ENCODE measurements at regions not wholly inside any gene's neighbourhood (a gene's known extent, or its start where the extent isn't known, plus 50 kb on each side); places are given as distances from the start of the nearest gene placed in this dataset.

GRCh38 chr6:90809035-90809434, 222.2 kb upstream of the MAP3K7 start:
- ATAC-seq: no peak
- TF ChIP-seq POLR2A (IDR thresholded peaks at IDR 0.05) (no peak), CTCF (IDR thresholded peaks at IDR 0.05) (no peak)
- H3K27me3 ChIP-seq: no peaks in the 10 kb centered on the region
- peaks cover 0 to 7% (median 0%) of the 10 kb centered on the region in 12 donors for H3K9me3 ChIP-seq
- H3K36me3 ChIP-seq: no peaks in the 10 kb centered on the region
- H3K4me1 ChIP-seq: no peaks in the 10 kb centered on the region
- DNase-seq: no peak
- 77 to 81% (median 79%) methylated on average over 4 of the region's 4 CpGs for WGBS, 4 donors
- no peak overlapping the region for H3K4me3 ChIP-seq
- intact Hi-C loops (cut with DNase I): no loop called here
- no peak overlapping the region for H3K27ac ChIP-seq

DNA sequence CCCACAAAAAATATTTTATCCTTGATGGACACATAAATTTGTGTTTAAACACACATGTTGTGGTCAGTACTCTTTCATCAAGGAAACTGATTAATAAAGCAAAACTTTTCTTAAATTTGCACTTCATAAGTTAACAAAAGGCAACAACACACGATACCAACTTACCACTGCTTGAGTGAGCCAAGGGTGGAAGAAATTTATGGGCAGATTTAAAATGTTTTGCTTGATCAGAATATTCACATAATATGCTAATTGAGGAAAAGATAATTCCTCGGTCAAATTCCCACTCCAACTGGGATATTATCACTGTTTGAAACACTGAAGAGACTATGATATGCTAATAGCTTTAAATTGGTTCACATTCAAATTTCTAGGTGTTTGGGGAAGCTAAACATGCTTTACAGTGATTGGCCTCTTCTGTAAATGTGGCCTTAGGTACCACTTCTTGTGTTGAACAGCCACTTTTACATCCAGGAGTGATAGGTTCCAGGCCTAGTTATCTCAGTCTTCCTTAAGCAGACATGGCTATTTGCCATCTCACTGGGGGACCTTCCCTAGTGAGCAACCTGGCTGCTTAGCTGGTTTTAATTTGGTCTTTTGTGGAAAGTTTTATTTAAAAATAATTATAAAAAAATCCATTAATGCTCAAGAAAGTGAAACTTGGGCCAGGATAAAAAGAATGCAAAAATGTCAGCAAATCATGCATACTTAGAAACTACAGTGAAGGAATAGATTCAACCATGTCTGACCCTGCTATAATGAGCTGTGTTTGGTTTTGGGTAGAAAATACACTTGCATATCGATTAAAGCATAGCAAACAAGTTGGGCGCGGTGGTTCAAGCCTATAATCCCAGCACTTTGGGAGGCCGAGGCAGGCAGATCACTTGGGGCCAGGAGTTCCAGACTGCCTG, 221.2 kb upstream of the MAP3K7 start:
- WGBS, 4 donors: 74 to 76% (median 75%) methylated on average over 6 of the region's 6 CpGs
- no peak for ATAC-seq
- Histone ChIP-seq H3K9me3 (no peaks in the 10 kb centered on the region), H3K4me1 (no peaks in the 10 kb centered on the region), H3K27ac (no peak overlapping the region), H3K36me3 (no peaks in the 10 kb centered on the region), H3K4me3 (no peak overlapping the region), H3K27me3 (no peaks in the 10 kb centered on the region)
- DNase-seq: no peak
- intact Hi-C loops (cut with DNase I): no loop called here
- TF ChIP-seq CTCF (IDR thresholded peaks at IDR 0.05) (no peak), POLR2A (IDR thresholded peaks at IDR 0.05) (no peak)

DNA sequence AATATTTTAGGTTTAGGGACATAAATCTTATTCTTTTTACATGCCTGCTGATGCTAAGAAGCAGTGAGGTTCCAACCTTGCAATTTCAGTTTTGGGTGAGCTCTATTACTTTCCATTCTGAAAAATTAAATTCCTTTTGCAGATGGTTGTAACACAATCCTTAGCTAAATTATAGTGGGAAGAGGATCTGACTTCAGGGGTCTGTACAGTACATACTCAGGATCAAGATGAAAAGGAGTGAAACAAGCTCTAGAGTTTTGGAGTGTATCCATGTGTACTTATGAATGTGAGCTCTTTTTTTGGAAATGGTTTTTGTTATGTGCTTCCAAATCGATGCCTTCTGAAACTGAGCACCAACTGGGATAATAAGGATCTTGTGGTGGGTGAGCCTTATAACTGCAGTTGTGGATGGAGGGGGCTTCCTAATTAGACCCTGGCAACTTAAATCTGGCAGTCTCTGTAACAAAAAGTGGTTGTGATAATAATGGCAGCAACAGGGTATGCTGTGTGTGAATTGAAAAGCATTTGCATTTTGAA, 218.8 kb upstream of the MAP3K7 start:
- H3K27me3 ChIP-seq: no peaks in the 10 kb centered on the region
- TF ChIP-seq CTCF (IDR thresholded peaks at IDR 0.05): no peak
- TF ChIP-seq POLR2A (IDR thresholded peaks at IDR 0.05): no peak
- 59 to 86% (median 70%) methylated on average over 1 of the region's 1 CpG for WGBS, 4 donors
- no peak overlapping the region for H3K27ac ChIP-seq
- DNase-seq (no peak), ATAC-seq (no peak)
- intact Hi-C loops (cut with DNase I): no loop called here
- no peak overlapping the region for H3K4me3 ChIP-seq
- H3K36me3 ChIP-seq: no peaks in the 10 kb centered on the region
- no peaks in the 10 kb centered on the region for H3K9me3 ChIP-seq
- no peaks in the 10 kb centered on the region for H3K4me1 ChIP-seq

- Histone ChIP-seq H3K9me3 (no peaks in the 10 kb centered on the region), H3K4me3 (no peak overlapping the region), H3K36me3 (no peaks in the 10 kb centered on the region), H3K27me3 (no peaks in the 10 kb centered on the region), H3K4me1 (no peaks in the 10 kb centered on the region), H3K27ac (no peak overlapping the region)
- DNase-seq (no peak), ATAC-seq (no peak)
- intact Hi-C loops (cut with DNase I): no loop called here
- 75 to 87% (median 82%) methylated on average over 2 of the region's 2 CpGs for WGBS, 4 donors
- no peak for TF ChIP-seq CTCF (IDR thresholded peaks at IDR 0.05)
- no peak for TF ChIP-seq POLR2A (IDR thresholded peaks at IDR 0.05)
These were observed 217.1 kb upstream of the MAP3K7 start for GRCh38 chr6:90803956-90804355.
